Adrenal gland (tissue), 5 donors: ENCODE measurements at regions not wholly inside any gene's neighbourhood (a gene's known extent, or its start where the extent isn't known, plus 50 kb on each side); places are given as distances from the start of the nearest gene placed in this dataset.

Source experiments
- CTCF ChIP-seq, 6 experiments: fragments of 450-650 bp in 4 of 6; fragments of 200-600 bp in 2 of 6; sonication (generic) in 1 of 6; IDR thresholded peaks; 1 replicate in 5 of 6; 2 replicates in 1 of 6; pipeline versions ENCODE4 v1.5.1 to v1.8.0; 2016 to 2021; ENCODE audit warnings: antibody characterized with exemption in 6 of 6, mild to moderate bottlenecking in 2 of 6, moderate library complexity in 1 of 6
- POLR2A ChIP-seq, 2 donors: fragments of 450-650 bp; IDR thresholded peaks; one replicate each; pipeline ENCODE4 v1.6.1; 2017; ENCODE audit warnings: antibody characterized with exemption in 2 of 2, mild to moderate bottlenecking in 2 of 2, moderate library complexity in 1 of 2
- donor health status: DM: no; HTN: no; CAD: no.

GRCh38 chr3:31234145-31234544 lies 298.6 kb upstream of the STT3B start:
- TF ChIP-seq POLR2A (IDR thresholded peaks at IDR 0.05) (no peak), CTCF (IDR thresholded peaks at IDR 0.05) (no peak)
